ENCODE measurements at regions not wholly inside any gene's neighbourhood (a gene's known extent, or its start where the extent isn't known, plus 50 kb on each side); places are given as distances from the start of the nearest gene placed in this dataset.
"Not testable (repeated sequence)": the region's sequence is repeated elsewhere in the genome, so short reads cannot be mapped to it uniquely, and the experiment has no call there.

- DNase-seq: no peak
Measured at GRCh38 chr13:31385540-31385939, 185.8 kb downstream of the B3GLCT start.

- DNase-seq: no peak
Measured at GRCh38 chr13:31394506-31394905, 194.7 kb downstream of the B3GLCT start.

GRCh38 chr13:31395090-31395489 lies 195.3 kb downstream of the B3GLCT start:
- no peak for DNase-seq

- DNase-seq: no peak
Measured at GRCh38 chr13:31399690-31400089, 199.9 kb downstream of the B3GLCT start.

GRCh38 chr13:31403711-31404110 lies 203.9 kb downstream of the B3GLCT start:
- not testable (repeated sequence) for DNase-seq

GRCh38 chr13:31408927-31409326 lies 209.2 kb downstream of the B3GLCT start:
- DNase-seq: no peak

- no peak for DNase-seq
Measured at GRCh38 chr13:31409678-31410356, 210.0 kb downstream of the B3GLCT start.

- no peak for DNase-seq
Measured at GRCh38 chr13:31413516-31413915, 213.7 kb downstream of the B3GLCT start.

- no peak for DNase-seq
Measured at GRCh38 chr13:31416066-31416465, 216.3 kb downstream of the B3GLCT start.

- no peak for DNase-seq
Measured at GRCh38 chr13:31418186-31418585, 218.4 kb downstream of the B3GLCT start.

- no peak for DNase-seq
Measured at GRCh38 chr13:31421756-31422155, 222.0 kb downstream of the B3GLCT start.

GRCh38 chr13:31424130-31424729 lies 224.5 kb downstream of the B3GLCT start:
- peak; percentile 43 for DNase-seq

- no peak for DNase-seq
Measured at GRCh38 chr13:31426395-31426794, 226.6 kb downstream of the B3GLCT start.

GRCh38 chr13:31427151-31428100 lies 227.7 kb downstream of the B3GLCT start:
- DNase-seq: no peak

- peak; percentile 44 for DNase-seq
Measured at GRCh38 chr13:31431722-31432137, 232.0 kb downstream of the B3GLCT start.

GRCh38 chr13:31433207-31433606 lies 233.4 kb downstream of the B3GLCT start:
- DNase-seq: no peak

GRCh38 chr13:31433746-31434145 lies 234.0 kb downstream of the B3GLCT start:
- no peak for DNase-seq

GRCh38 chr13:31434613-31435012 lies 234.8 kb downstream of the B3GLCT start:
- no peak for DNase-seq

GRCh38 chr13:31435536-31435935 lies 235.8 kb downstream of the B3GLCT start:
- no peak for DNase-seq

GRCh38 chr13:31436478-31436877 lies 236.7 kb downstream of the B3GLCT start:
- no peak for DNase-seq

- DNase-seq: no peak
Measured at GRCh38 chr13:31437975-31438374, 238.2 kb downstream of the B3GLCT start.

GRCh38 chr13:31440132-31440531 lies 240.4 kb downstream of the B3GLCT start:
- no peak for DNase-seq

- no peak for DNase-seq
Measured at GRCh38 chr13:31441800-31442510, 242.2 kb downstream of the B3GLCT start.

Data from CD4-positive, alpha-beta T cell treated with Interleukin-17A for 4 hours (primary cell).